ENCODE measurements at regions not wholly inside any gene's neighbourhood (a gene's known extent, or its start where the extent isn't known, plus 50 kb on each side); places are given as distances from the start of the nearest gene placed in this dataset.
A peak's percentile ranks its signal among the peaks of the same experiment; 100 is the strongest.

DNA sequence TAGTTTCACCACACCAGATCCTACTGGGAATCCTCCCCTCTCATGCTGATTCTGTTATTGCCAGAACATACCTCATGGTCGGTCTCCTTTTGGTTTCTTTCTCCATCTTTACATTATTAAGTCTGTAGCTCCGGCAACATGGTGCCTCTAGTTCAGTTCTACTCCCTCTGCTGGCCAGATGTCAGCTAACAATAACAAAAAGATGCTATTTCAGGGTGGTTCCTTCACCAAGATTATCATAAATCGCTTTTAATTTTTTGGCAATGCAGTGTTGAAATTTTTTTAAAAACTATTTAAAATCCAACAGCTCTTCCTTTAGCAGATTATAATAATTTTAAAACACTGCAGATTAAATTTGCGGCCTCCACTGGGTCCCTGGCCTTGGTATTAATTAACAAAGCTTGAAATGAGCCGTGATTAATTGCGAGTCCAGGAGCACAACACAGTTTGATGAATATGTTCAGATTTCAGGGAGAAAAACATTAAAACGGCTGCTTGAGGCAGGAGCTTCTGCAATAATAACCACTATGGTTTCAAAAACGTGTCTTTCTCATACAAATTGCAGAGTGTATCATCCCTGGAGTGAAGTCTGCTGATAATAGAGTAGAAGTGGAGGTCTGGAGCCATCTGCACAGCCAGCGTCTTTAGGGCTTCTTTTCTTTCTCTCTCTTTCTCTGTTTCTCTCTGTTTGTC, 492.9 kb upstream of the KIRREL3 start:
- no peaks in the 10 kb centered on the region for H3K36me3 ChIP-seq (ENCODE audit: insufficient read depth, low read length)
- TF ChIP-seq CTCF (conservative IDR thresholded peaks at IDR 0.05; ENCODE audit: low read length): peak; percentile 71
- no peak for TF ChIP-seq EZH2phosphoT487 (IDR thresholded peaks at IDR 0.05; ENCODE audit: borderline replicate concordance)
- no peaks in the 10 kb centered on the region for H4K20me1 ChIP-seq (ENCODE audit: insufficient read depth, low read length, poor library complexity, severe bottlenecking)
- H3K4me2 ChIP-seq (ENCODE audit: low read depth, low read length, poor library complexity, severe bottlenecking): peak overlapping the region; percentile 36
- no peaks in the 10 kb centered on the region for H3K4me1 ChIP-seq (ENCODE audit: insufficient read depth, low read length, poor library complexity, severe bottlenecking)
- H3K4me3 ChIP-seq (ENCODE audit: low read length, poor library complexity, severe bottlenecking): peak overlapping the region; percentile 19
- H3K9me3 ChIP-seq (ENCODE audit: insufficient read depth, low read depth, low read length): peaks cover 15% of the 10 kb centered on the region
- no peak overlapping the region for H3K9ac ChIP-seq (ENCODE audit: low read depth, low read length, poor library complexity, severe bottlenecking)
- H3K79me2 ChIP-seq (ENCODE audit: insufficient read depth, low read length): no peaks in the 10 kb centered on the region
- H3K27me3 ChIP-seq (ENCODE audit: insufficient read depth, low read length, poor library complexity, severe bottlenecking): no peaks in the 10 kb centered on the region
- no peaks in the 10 kb centered on the region for H3F3A ChIP-seq (ENCODE audit: low read depth)
- no peaks in the 10 kb centered on the region for H3K9me2 ChIP-seq (replicated peaks; ENCODE audit: low read depth, low read length)
- peak overlapping the region; percentile 50; the same call in 1 of the 2 replicates for H2AFZ ChIP-seq (ENCODE audit: low read length)

DNA sequence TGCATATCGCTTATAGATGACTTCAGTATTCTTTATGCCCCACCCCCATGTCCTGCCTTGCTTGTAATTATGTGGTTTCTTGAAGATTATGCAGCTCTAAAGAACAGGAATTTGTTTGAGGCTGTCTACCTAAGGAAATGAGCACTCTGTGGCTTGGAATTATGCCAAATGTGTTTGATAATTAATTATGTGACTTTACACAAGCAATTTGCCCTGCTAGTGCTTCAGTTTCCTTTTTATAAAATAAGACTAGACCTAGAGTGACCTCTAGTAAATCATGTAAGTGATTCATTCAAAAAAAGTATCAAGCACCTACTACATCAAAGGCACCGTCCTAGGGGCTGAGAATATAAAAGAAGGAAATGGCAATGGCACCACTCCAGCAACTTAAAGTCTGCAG, 491.5 kb upstream of the KIRREL3 start:
- H3K36me3 ChIP-seq (ENCODE audit: insufficient read depth, low read length): no peaks in the 10 kb centered on the region
- H3K4me3 ChIP-seq (ENCODE audit: low read length, poor library complexity, severe bottlenecking): no peak overlapping the region
- no peaks in the 10 kb centered on the region for H3F3A ChIP-seq (ENCODE audit: low read depth)
- no peaks in the 10 kb centered on the region for H3K4me1 ChIP-seq (ENCODE audit: insufficient read depth, low read length, poor library complexity, severe bottlenecking)
- H3K79me2 ChIP-seq (ENCODE audit: insufficient read depth, low read length): no peaks in the 10 kb centered on the region
- H3K9me3 ChIP-seq (ENCODE audit: insufficient read depth, low read depth, low read length): peaks cover 15% of the 10 kb centered on the region
- H4K20me1 ChIP-seq (ENCODE audit: insufficient read depth, low read length, poor library complexity, severe bottlenecking): no peaks in the 10 kb centered on the region
- no peak overlapping the region for H3K4me2 ChIP-seq (ENCODE audit: low read depth, low read length, poor library complexity, severe bottlenecking)
- no peak overlapping the region for H2AFZ ChIP-seq (ENCODE audit: low read length)
- no peak for TF ChIP-seq CTCF (conservative IDR thresholded peaks at IDR 0.05; ENCODE audit: low read length)
- TF ChIP-seq EZH2phosphoT487 (IDR thresholded peaks at IDR 0.05; ENCODE audit: borderline replicate concordance): no peak
- H3K27me3 ChIP-seq (ENCODE audit: insufficient read depth, low read length, poor library complexity, severe bottlenecking): no peaks in the 10 kb centered on the region
- no peak overlapping the region for H3K9ac ChIP-seq (ENCODE audit: low read depth, low read length, poor library complexity, severe bottlenecking)
- H3K9me2 ChIP-seq (replicated peaks; ENCODE audit: low read depth, low read length): no peaks in the 10 kb centered on the region

GRCh38 chr11:127491589-127491988, 491.0 kb upstream of the KIRREL3 start:
- H2AFZ ChIP-seq (ENCODE audit: low read length): no peak overlapping the region

More at GRCh38 chr11:127491589-127491988, 491.0 kb upstream of the KIRREL3 start:
- Histone ChIP-seq H3K4me2 (ENCODE audit: low read depth, low read length, poor library complexity, severe bottlenecking) (no peak overlapping the region), H3K9ac (ENCODE audit: low read depth, low read length, poor library complexity, severe bottlenecking) (no peak overlapping the region), H3K9me2 (replicated peaks; ENCODE audit: low read depth, low read length) (no peaks in the 10 kb centered on the region), H3K9me3 (ENCODE audit: insufficient read depth, low read depth, low read length) (peaks cover 15% of the 10 kb centered on the region), H3F3A (ENCODE audit: low read depth) (no peaks in the 10 kb centered on the region), H3K4me3 (ENCODE audit: low read length, poor library complexity, severe bottlenecking) (no peak overlapping the region), H4K20me1 (ENCODE audit: insufficient read depth, low read length, poor library complexity, severe bottlenecking) (no peaks in the 10 kb centered on the region), H3K79me2 (ENCODE audit: insufficient read depth, low read length) (no peaks in the 10 kb centered on the region), H3K4me1 (ENCODE audit: insufficient read depth, low read length, poor library complexity, severe bottlenecking) (no peaks in the 10 kb centered on the region), H3K27me3 (ENCODE audit: insufficient read depth, low read length, poor library complexity, severe bottlenecking) (no peaks in the 10 kb centered on the region), H3K36me3 (ENCODE audit: insufficient read depth, low read length) (no peaks in the 10 kb centered on the region)
- TF ChIP-seq CTCF (conservative IDR thresholded peaks at IDR 0.05; ENCODE audit: low read length): no peak
- TF ChIP-seq EZH2phosphoT487 (IDR thresholded peaks at IDR 0.05; ENCODE audit: borderline replicate concordance): no peak
